ENCODE measurements at regions not wholly inside any gene's neighbourhood (a gene's known extent, or its start where the extent isn't known, plus 50 kb on each side); places are given as distances from the start of the nearest gene placed in this dataset.

- DNase-seq, result no peak
These were observed 184.2 kb upstream of the FOXN3 start for GRCh38 chr14:89600950-89601826.

- DNase-seq, result no peak
These were observed 183.0 kb upstream of the FOXN3 start for GRCh38 chr14:89600029-89600428.

- no peak for DNase-seq
These were observed 181.6 kb upstream of the FOXN3 start for GRCh38 chr14:89598548-89599186.

GRCh38 chr14:89592961-89593360, 175.9 kb upstream of the FOXN3 start:
- DNase-seq, result no peak

- no peak for DNase-seq
These were observed 172.5 kb upstream of the FOXN3 start for GRCh38 chr14:89589400-89590118.

GRCh38 chr14:89588840-89589296, 171.8 kb upstream of the FOXN3 start:
- no peak for DNase-seq

GRCh38 chr14:89588016-89588415, 171.0 kb upstream of the FOXN3 start:
- no peak for DNase-seq

GRCh38 chr14:89587136-89587420, 170.0 kb upstream of the FOXN3 start:
- DNase-seq, result no peak

- DNase-seq, result no peak
These were observed 169.5 kb upstream of the FOXN3 start for GRCh38 chr14:89586258-89587135.

- DNase-seq, result no peak
These were observed 161.1 kb upstream of the FOXN3 start for GRCh38 chr14:89578156-89578555.

- no peak for DNase-seq
These were observed 159.9 kb upstream of the FOXN3 start for GRCh38 chr14:89576960-89577359.

- DNase-seq, result peak; percentile 65
These were observed 159.3 kb upstream of the FOXN3 start for GRCh38 chr14:89576145-89576927.

- DNase-seq, result no peak
These were observed 158.5 kb upstream of the FOXN3 start for GRCh38 chr14:89575386-89576061.

- DNase-seq, result no peak
These were observed 157.4 kb upstream of the FOXN3 start for GRCh38 chr14:89574420-89574819.

GRCh38 chr14:89573399-89573657, 156.3 kb upstream of the FOXN3 start:
- DNase-seq, result no peak

- no peak for DNase-seq
These were observed 155.8 kb upstream of the FOXN3 start for GRCh38 chr14:89572596-89573398.

- no peak for DNase-seq
These were observed 154.5 kb upstream of the FOXN3 start for GRCh38 chr14:89571491-89571890.

GRCh38 chr14:89566644-89567415, 149.8 kb upstream of the FOXN3 start:
- DNase-seq, result no peak

- DNase-seq, result no peak
These were observed 149.1 kb upstream of the FOXN3 start for GRCh38 chr14:89566180-89566579.

GRCh38 chr14:89565607-89566006, 148.6 kb upstream of the FOXN3 start:
- DNase-seq, result no peak

Measured in NCI-H82 (cell line).